HL-60/S4 treated with retinoic acid at 250 ng/mL for 4 days and 3 days (cell line): ENCODE measurements at regions not wholly inside any gene's neighbourhood (a gene's known extent, or its start where the extent isn't known, plus 50 kb on each side); places are given as distances from the start of the nearest gene placed in this dataset.
"Not testable (repeated sequence)": the region's sequence is repeated elsewhere in the genome, so short reads cannot be mapped to it uniquely, and the experiment has no call there.

Source experiments
- in situ Hi-C: fragments of 300-500 bp; cut with MboI; formaldehyde crosslinking; loops from 2 replicates; pipeline ENCODE4 v1.7.0; 2022; ENCODE audit warnings: low sequenced_read_pairs

- in situ Hi-C loops = no loop called here
Observed at GRCh38 chr2:39998617-39999016, 219.6 kb upstream of the THUMPD2 start.

DNA sequence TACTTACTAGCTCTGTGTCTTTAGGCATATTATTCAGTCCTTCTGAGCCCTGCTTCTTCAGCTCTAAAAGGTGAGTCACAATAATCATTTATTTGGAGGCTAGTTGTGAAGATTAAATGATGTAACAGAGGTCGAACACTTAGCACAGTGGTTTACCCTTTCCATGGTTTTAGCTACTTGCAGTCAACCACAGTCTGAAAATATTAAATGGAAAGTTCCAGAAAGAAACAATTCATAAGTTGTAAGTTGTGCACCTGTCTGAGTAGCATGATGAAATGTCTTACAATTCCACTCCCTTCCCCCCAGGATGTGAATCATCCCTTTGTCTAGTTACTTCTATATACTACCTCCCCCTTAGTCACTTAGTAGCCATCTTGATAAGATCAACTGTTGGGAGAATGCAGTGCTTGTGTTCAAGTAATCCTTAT lies 217.6 kb upstream of the THUMPD2 start:
- in situ Hi-C loops = no loop called here

DNA sequence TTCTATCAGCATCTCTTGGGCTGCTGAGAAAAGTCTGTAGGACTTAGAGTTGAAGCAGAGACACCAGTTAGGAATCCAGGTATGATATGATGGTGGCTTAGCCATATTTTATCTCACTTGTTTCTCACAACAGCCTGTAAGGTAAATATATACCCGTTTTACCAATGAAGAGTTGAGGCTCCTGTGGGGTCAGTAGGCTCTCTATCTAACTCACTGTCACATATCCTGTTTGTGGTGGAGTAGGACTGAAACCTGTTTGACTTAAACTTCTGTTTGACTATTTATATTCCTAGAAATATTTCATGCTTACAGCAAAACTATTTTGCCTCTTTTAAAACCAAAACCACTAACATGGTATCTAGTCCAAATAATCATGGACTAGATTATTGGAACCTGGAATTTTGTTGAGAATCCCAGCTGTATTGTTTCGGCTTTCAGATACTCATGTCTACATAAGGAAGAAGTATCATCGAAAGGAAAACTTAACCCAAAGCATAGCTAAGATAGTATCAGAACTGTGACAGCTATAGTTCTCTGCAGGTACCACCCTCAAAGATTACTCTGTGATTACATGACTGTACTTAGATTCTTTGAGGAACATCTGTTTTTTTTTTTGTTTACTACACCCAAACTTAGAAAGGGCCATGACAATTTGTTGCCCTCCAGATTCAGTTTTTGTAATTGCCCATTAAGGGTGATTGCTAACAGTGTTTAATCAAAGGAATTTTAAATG lies 216.1 kb upstream of the THUMPD2 start:
- in situ Hi-C loops = no loop called here

GRCh38 chr2:39994151-39994550 lies 215.1 kb upstream of the THUMPD2 start:
- in situ Hi-C loops = no loop called here

DNA sequence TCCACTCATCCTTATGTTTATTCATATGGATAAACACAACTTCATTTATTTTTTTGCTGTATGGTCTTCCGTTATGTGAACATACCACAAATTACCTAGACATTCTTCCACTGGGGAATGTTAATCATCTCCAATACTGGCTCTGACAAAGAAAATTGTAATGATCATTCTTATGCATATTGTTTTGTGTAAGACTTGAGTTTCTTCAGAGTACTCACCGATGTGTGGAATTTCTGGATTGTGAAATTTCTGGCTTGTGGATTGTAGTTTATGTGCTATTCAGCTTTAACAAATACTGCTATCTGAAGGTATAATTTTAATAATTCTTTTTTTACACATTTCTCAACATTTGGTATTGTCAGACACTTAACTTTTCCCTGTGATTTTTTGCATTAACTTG lies 212.2 kb upstream of the THUMPD2 start:
- in situ Hi-C loops = no loop called here

DNA sequence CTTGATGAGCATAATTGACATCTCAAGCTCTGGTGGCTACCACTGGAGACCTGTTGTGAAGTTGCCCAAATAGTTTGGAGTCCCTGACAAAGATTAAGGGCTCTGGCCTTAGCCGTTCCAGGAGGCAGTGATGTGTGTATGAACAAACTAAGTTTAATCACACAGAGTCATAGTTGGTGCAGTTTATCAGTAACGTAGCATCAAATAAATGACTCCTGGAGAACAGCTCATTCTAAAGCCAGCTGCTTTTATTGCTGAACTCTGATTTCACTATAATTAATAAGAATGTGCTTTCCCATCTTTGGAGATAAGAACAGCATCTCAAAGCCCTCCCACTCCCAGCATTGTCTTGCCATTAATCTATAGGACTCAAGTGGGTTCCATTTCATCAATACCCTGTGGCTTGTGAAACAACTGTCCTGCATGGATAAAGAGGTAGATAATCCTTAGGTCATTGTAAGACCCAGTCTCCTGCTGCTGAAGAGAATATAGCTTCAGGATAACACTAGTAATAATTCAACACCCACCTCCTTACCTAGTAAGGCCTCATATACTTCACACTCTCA lies 211.4 kb upstream of the THUMPD2 start:
- in situ Hi-C loops = no loop called here

DNA sequence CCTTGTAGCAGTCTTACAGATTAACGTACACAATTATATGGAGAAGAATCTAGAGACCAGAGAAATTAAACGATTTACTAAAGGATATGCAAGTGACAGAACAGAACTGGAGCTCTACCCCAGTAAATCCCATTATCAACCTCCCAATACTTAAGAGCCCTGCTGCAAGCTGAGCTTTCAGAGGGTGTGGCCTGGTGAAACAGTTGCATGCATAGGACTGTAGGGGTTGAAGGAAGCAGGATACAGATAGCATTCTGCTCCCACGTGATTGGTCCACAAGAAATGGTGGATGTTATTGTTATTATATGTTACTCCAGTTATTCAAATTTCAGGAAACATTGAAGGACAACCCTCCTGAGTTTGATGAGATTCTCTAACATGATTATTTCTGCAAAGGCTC lies 210.8 kb upstream of the THUMPD2 start:
- in situ Hi-C loops = no loop called here

- in situ Hi-C loops = no loop called here
Observed at GRCh38 chr2:39981883-39982311, 202.8 kb upstream of the THUMPD2 start.

DNA sequence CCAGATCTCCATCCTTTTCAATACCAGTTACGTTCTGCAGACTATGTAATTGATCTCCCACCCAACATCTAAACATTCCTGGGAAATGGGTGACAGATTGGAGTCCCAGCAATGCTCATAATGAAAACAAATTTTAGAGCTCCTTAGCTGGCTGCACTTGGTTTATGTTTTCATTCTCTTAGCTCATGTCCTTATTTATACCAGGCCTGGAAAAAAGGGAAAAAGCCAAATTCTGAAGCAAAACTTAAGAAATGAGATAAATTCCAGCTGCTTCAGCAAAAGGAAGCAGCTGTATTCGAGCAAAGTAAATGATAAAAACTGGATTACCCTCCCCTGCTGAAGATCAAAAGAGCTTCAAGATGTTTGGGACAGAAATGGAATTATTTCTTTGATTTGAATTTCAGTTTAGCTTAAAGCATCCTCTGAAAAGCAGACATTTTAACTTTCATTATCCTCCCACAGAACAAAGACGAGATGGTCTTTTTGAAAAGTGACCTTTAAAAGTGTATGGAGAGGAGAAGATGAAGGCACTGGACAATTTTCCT lies 196.5 kb upstream of the THUMPD2 start:
- in situ Hi-C loops = no loop called here

DNA sequence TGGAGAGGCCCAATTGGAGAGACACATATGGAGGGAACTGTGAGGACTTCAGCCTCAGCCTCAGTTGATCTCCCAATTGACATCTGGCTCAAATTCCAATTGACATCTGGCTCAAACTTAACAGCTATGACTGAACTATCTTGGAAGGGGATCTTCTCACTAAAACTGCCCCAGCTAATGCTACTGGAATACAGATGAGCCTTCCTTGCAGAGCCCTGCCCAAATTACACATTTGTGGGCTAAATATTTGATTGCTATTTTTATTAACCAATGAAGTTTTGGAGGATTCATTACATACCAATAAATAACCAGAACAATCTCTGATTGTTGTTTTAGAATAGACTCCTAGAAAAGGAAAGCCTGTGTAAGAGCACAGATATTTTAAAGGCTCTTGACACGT lies 189.0 kb upstream of the THUMPD2 start:
- in situ Hi-C loops = no loop called here

DNA sequence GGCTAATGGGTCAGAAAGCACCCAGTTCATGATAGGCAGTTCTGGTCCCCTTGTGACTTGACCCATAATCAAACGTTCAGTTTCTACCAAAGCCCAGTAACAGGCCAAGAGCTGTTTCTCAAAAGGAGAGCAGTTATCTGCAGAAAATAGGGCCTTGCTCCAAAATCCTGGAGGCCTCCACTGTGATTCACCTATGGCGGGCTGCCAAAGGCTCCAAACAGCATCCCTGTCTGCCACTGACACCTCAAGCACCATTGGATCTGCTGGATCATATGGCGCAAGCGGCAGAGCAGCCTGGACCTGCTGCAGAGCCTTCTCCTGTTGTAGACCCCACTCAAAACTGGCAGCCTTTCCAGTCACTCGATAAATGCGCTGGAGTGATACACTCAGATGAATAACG lies 181.6 kb upstream of the THUMPD2 start:
- in situ Hi-C loops = not testable (repeated sequence)

- in situ Hi-C loops = no loop called here
Observed at GRCh38 chr2:39954346-39954745, 175.3 kb upstream of the THUMPD2 start.

DNA sequence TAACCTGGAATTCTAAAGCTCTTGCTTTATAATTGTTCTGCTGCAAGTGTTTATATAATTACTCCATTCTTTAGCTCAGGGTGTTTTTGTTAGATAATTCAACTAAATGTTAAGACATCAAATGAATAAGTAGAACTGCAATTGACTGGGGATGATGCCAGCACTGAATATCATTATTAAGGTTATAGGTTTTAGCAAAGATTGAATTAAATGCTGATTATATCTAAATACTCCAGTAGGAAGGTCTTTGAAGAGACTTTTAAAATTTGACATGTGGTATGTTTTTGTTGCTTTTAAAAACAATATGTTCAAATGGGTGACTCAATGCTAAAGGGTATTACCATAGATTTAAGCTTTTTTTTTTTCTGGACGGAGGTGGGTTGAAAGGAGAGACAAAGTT lies 170.1 kb upstream of the THUMPD2 start:
- in situ Hi-C loops = no loop called here

DNA sequence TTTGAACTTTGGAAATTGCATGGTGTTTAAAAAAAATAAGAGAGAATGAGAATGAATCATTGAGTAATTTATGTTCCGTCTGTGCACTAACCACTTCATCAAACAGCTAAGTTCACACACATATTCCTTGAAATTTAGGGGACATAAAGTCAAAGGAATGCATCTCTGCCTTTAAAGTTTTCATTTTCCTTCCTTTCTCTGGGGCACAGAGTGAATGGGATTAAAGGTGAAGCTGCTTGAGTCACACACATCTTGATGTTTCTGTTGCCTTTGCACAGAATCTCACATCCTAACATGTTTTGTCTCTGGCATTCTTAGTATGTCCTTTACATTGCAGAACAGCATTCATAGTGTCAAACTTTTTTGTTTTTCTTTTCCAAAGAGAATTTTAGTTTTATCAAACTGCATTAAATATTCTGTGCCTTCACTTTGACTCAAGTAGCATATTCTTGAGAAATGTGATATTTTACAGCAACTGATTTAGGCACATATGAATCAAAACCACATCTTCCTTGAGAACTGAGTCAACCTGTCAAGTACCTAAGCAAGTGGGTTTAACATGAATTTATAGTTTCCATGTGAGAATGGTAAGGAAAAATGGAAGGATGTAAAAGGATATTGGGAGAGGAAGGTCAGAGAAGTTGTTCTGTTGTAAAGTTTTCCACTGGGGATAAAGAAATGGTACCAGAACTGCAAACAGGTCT lies 169.1 kb upstream of the THUMPD2 start:
- in situ Hi-C loops = no loop called here

- in situ Hi-C loops = no loop called here
Observed at GRCh38 chr2:39947294-39948015, 168.4 kb upstream of the THUMPD2 start.

- in situ Hi-C loops = no loop called here
Observed at GRCh38 chr2:39942950-39943349, 163.9 kb upstream of the THUMPD2 start.

- in situ Hi-C loops = no loop called here
Observed at GRCh38 chr2:39938035-39938835, 159.2 kb upstream of the THUMPD2 start.

DNA sequence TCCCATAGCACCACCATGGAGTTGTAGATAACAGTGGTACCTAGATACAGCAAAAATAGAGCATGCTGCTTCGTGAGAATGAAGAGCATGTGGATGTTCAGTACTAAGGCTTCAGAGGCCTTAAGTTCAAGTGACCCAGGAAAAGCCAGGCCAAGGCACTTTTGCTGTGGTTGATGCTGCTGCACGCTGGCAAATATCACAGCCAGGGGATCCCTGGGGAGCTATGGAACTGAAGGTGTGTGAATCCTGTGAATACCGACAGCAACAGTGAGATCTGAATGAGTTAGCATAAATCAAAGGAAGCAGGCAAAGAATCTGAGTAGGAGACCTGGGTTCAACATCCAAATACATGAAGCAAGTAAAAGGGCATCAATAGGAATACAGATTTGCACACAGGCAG lies 158.6 kb upstream of the THUMPD2 start:
- in situ Hi-C loops = no loop called here

DNA sequence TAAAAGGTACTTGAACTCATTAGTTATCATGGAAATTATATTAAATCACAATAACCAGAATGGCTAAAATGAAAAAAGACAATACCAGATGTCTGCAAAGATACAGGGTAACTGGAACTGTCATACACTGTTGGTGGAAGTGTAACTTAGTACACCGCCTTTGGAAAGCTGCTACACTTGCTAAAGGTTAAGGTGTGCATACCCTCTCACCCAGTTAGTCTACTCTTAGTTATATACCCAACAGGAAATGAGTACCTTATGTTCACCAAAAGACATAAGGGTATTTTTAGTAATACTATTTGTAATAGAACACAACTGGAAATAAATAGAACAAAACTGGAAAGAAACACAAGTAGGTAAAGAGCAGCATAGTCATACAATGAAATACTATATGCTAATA lies 155.8 kb upstream of the THUMPD2 start:
- in situ Hi-C loops = no loop called here

GRCh38 chr2:39933196-39933595 lies 154.1 kb upstream of the THUMPD2 start:
- in situ Hi-C loops = no loop called here
